ENCODE measurements at regions not wholly inside any gene's neighbourhood (a gene's known extent, or its start where the extent isn't known, plus 50 kb on each side); places are given as distances from the start of the nearest gene placed in this dataset.

DNA sequence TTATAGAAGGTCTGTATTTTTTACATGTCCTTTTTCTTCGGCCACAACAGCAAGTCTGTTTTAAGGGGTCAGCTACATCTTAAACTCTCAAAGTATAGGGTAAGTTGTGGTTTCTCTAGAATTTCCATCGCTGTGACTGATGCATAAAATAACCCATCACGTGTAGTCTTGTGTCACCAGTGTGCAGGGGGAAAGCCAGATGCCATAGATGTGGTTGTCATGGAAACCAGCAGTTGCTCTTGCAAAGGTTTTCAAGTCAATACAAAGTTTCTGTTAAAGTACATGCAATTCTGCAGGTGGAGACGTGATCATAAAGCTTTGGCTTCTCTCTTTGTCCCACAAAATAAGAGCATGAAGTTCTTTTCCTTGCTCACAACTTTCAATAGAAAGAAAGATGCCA, 210.3 kb upstream of the ONECUT1 start:
- POLR2A ChIA-PET = no interaction called here
- no peaks in the 10 kb centered on the region for H4K20me1 ChIP-seq (ENCODE audit: insufficient read depth)
- no peak overlapping the region for H2AFZ ChIP-seq (ENCODE audit: low read depth)
- no peaks in the 10 kb centered on the region for H3K79me2 ChIP-seq (ENCODE audit: insufficient read depth)
- no peak overlapping the region for H3K27ac ChIP-seq (ENCODE audit: low read depth in 2 of 2, low read length in 1 of 2)
- H3K4me3 ChIP-seq (ENCODE audit: low read depth in 2 of 2, low read length in 1 of 2) = no peak overlapping the region
- no peak overlapping the region for H3K4me2 ChIP-seq
- CTCF ChIA-PET = no interaction called here
- H3K4me1 ChIP-seq (ENCODE audit: control insufficient read depth in 1 of 2, insufficient read depth in 2 of 2, low read depth in 1 of 2, low read length in 1 of 2) = no peaks in the 10 kb centered on the region
- no peaks in the 10 kb centered on the region for H3F3A ChIP-seq (replicated peaks; ENCODE audit: insufficient read depth)
- H3K36me3 ChIP-seq (replicated peaks in 1 of 2; ENCODE audit: control insufficient read depth in 1 of 2, insufficient read depth in 2 of 2, low read length in 1 of 2) = no peaks in the 10 kb centered on the region
- H3K27me3 ChIP-seq (ENCODE audit: insufficient read depth) = no peaks in the 10 kb centered on the region
- no peaks in the 10 kb centered on the region for H3K9me3 ChIP-seq
- no peaks in the 10 kb centered on the region for H3K9me2 ChIP-seq
- TF ChIP-seq YY1 (IDR thresholded peaks at IDR 0.05; ENCODE audit: low read depth) = no peak
- TF ChIP-seq RAD21 (IDR thresholded peaks at IDR 0.05; ENCODE audit: low read length) = no peak
- TF ChIP-seq POLR2AphosphoS5 (IDR thresholded peaks at IDR 0.05; ENCODE audit: low read depth, low read length) = no peak
- no peak for TF ChIP-seq TCF12 (IDR thresholded peaks at IDR 0.05)
- TF ChIP-seq NRF1 (IDR thresholded peaks at IDR 0.05; ENCODE audit: low read depth, low read length) = no peak
- TF ChIP-seq ELF1 (IDR thresholded peaks at IDR 0.05) = no peak
- WGBS (ENCODE audit: low lambda C conversion rate) = 2% methylated on average over 4 of the region's 4 CpGs
- DNase-seq = no peak
- H3K9ac ChIP-seq = no peak overlapping the region

DNA sequence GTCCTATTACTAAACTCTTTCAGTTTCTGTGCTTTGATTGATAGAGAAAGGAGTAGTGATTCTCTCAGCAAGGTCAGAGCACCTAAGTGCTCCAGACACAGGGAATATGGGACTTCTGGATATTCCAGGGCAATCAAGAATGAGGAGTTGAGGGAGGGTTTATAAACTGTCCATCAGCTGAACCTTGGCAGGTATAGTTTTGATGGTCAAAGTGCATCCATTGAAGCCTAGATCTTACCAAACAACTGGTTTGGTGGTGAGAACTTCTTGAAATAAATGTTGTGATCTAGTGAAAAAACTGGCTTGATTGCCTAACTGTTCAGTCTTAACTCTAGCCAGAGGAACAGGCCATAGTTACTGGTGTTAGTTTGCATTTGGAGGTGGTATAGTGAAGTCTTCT, 207.0 kb upstream of the ONECUT1 start:
- TF ChIP-seq FOXM1 (IDR thresholded peaks at IDR 0.05; ENCODE audit: low read depth) (no peak), MXI1 (IDR thresholded peaks at IDR 0.05; ENCODE audit: low read depth, low read length) (no peak), YY1 (IDR thresholded peaks at IDR 0.05; ENCODE audit: low read depth) (no peak), GATA2 (CRISPR knock-in tag; IDR thresholded peaks at IDR 0.05) (no peak), CHD2 (IDR thresholded peaks at IDR 0.05; ENCODE audit: low read length, partially characterized antibody) (no peak), SIN3A (IDR thresholded peaks at IDR 0.05; ENCODE audit: borderline replicate concordance, low read depth, low read length) (no peak), SMC3 (IDR thresholded peaks at IDR 0.05; ENCODE audit: low read depth, low read length) (no peak), TAF1 (IDR thresholded peaks at IDR 0.05; ENCODE audit: borderline replicate concordance, low read depth, low read length) (no peak), TCF12 (IDR thresholded peaks at IDR 0.05) (no peak), EP300 (IDR thresholded peaks at IDR 0.05; ENCODE audit: borderline replicate concordance in 1 of 2, low read depth in 1 of 2, low read length in 1 of 2) (no peak), MEF2A (IDR thresholded peaks at IDR 0.05; ENCODE audit: borderline replicate concordance, low read depth) (no peak), TEAD4 (IDR thresholded peaks at IDR 0.05; ENCODE audit: borderline replicate concordance, insufficient read depth) (no peak), RFX5 (IDR thresholded peaks at IDR 0.05; ENCODE audit: low read length) (no peak)
- TF ChIP-seq, protein P1, sequence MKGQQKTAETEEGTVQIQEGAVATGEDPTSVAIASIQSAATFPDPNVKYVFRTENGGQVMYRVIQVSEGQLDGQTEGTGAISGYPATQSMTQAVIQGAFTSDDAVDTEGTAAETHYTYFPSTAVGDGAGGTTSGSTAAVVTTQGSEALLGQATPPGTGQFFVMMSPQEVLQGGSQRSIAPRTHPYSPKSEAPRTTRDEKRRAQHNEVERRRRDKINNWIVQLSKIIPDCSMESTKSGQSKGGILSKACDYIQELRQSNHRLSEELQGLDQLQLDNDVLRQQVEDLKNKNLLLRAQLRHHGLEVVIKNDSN (IDR thresholded peaks at IDR 0.05; ENCODE audit: borderline replicate concordance, low read depth) = no peak
- TF ChIP-seq, protein P2, sequence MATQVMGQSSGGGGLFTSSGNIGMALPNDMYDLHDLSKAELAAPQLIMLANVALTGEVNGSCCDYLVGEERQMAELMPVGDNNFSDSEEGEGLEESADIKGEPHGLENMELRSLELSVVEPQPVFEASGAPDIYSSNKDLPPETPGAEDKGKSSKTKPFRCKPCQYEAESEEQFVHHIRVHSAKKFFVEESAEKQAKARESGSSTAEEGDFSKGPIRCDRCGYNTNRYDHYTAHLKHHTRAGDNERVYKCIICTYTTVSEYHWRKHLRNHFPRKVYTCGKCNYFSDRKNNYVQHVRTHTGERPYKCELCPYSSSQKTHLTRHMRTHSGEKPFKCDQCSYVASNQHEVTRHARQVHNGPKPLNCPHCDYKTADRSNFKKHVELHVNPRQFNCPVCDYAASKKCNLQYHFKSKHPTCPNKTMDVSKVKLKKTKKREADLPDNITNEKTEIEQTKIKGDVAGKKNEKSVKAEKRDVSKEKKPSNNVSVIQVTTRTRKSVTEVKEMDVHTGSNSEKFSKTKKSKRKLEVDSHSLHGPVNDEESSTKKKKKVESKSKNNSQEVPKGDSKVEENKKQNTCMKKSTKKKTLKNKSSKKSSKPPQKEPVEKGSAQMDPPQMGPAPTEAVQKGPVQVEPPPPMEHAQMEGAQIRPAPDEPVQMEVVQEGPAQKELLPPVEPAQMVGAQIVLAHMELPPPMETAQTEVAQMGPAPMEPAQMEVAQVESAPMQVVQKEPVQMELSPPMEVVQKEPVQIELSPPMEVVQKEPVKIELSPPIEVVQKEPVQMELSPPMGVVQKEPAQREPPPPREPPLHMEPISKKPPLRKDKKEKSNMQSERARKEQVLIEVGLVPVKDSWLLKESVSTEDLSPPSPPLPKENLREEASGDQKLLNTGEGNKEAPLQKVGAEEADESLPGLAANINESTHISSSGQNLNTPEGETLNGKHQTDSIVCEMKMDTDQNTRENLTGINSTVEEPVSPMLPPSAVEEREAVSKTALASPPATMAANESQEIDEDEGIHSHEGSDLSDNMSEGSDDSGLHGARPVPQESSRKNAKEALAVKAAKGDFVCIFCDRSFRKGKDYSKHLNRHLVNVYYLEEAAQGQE (IDR thresholded peaks at IDR 0.05; ENCODE audit: low read depth, low read length) = no peak
- TF ChIP-seq, protein P3, sequence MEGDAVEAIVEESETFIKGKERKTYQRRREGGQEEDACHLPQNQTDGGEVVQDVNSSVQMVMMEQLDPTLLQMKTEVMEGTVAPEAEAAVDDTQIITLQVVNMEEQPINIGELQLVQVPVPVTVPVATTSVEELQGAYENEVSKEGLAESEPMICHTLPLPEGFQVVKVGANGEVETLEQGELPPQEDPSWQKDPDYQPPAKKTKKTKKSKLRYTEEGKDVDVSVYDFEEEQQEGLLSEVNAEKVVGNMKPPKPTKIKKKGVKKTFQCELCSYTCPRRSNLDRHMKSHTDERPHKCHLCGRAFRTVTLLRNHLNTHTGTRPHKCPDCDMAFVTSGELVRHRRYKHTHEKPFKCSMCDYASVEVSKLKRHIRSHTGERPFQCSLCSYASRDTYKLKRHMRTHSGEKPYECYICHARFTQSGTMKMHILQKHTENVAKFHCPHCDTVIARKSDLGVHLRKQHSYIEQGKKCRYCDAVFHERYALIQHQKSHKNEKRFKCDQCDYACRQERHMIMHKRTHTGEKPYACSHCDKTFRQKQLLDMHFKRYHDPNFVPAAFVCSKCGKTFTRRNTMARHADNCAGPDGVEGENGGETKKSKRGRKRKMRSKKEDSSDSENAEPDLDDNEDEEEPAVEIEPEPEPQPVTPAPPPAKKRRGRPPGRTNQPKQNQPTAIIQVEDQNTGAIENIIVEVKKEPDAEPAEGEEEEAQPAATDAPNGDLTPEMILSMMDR (IDR thresholded peaks at IDR 0.05) = no peak
- TF ChIP-seq, protein P4, sequence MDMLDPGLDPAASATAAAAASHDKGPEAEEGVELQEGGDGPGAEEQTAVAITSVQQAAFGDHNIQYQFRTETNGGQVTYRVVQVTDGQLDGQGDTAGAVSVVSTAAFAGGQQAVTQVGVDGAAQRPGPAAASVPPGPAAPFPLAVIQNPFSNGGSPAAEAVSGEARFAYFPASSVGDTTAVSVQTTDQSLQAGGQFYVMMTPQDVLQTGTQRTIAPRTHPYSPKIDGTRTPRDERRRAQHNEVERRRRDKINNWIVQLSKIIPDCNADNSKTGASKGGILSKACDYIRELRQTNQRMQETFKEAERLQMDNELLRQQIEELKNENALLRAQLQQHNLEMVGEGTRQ (IDR thresholded peaks at IDR 0.05; ENCODE audit: borderline replicate concordance, low read depth, low read length) = no peak
- Histone ChIP-seq H2AFZ (ENCODE audit: low read depth) (no peak overlapping the region), H3K79me2 (ENCODE audit: insufficient read depth) (no peaks in the 10 kb centered on the region), H3K27me3 (ENCODE audit: insufficient read depth) (no peaks in the 10 kb centered on the region), H3K36me3 (replicated peaks in 1 of 2; ENCODE audit: control insufficient read depth in 1 of 2, insufficient read depth in 2 of 2, low read length in 1 of 2) (no peaks in the 10 kb centered on the region), H3F3A (replicated peaks; ENCODE audit: insufficient read depth) (no peaks in the 10 kb centered on the region), H3K4me2 (no peak overlapping the region), H3K4me3 (ENCODE audit: low read depth in 2 of 2, low read length in 1 of 2) (no peak overlapping the region), H3K9ac (no peak overlapping the region), H3K4me1 (ENCODE audit: control insufficient read depth in 1 of 2, insufficient read depth in 2 of 2, low read depth in 1 of 2, low read length in 1 of 2) (no peaks in the 10 kb centered on the region), H3K9me2 (no peaks in the 10 kb centered on the region), H3K9me3 (no peaks in the 10 kb centered on the region), H3K27ac (ENCODE audit: low read depth in 2 of 2, low read length in 1 of 2) (no peak overlapping the region), H4K20me1 (ENCODE audit: insufficient read depth) (no peaks in the 10 kb centered on the region)
- ChIA-PET POLR2A (no interaction called here), CTCF (no interaction called here)
- DNase-seq = no peak

All from SK-N-SH (cell line).